Right renal cortex interstitium (tissue), 3 donors: ENCODE measurements at regions not wholly inside any gene's neighbourhood (a gene's known extent, or its start where the extent isn't known, plus 50 kb on each side); places are given as distances from the start of the nearest gene placed in this dataset.

ENCODE experiments used
- DNase-seq, 3 donors: peaks; one replicate each; pipeline ENCODE4 v3.0.0-alpha.2; 2013; ENCODE audit warnings: low read depth in 3 of 3, low spot score in 2 of 3

- no peak for DNase-seq
Observed at GRCh38 chr9:32293091-32293490, 91.4 kb upstream of the ACO1 start.

GRCh38 chr9:32294106-32294505 lies 90.3 kb upstream of the ACO1 start:
- DNase-seq, result peak in 2 of 3 donors; percentile 8 to 29

GRCh38 chr9:32300373-32300772 lies 84.1 kb upstream of the ACO1 start:
- DNase-seq, result no peak

- DNase-seq, result no peak
Observed at GRCh38 chr9:32304495-32304894, 79.9 kb upstream of the ACO1 start.

- no peak for DNase-seq
Observed at GRCh38 chr9:32306006-32306405, 78.4 kb upstream of the ACO1 start.

- no peak for DNase-seq
Observed at GRCh38 chr9:32319312-32319929, 65.0 kb upstream of the ACO1 start.

- DNase-seq, result no peak
Observed at GRCh38 chr9:32322622-32323021, 61.8 kb upstream of the ACO1 start.

- no peak for DNase-seq
Observed at GRCh38 chr9:32326146-32326545, 58.3 kb upstream of the ACO1 start.

GRCh38 chr9:32331240-32331639 lies 53.2 kb upstream of the ACO1 start:
- DNase-seq, result no peak

GRCh38 chr9:32334112-32334511 lies 50.3 kb upstream of the ACO1 start:
- DNase-seq, result no peak
